Ectodermal cell (in vitro differentiated cells): ENCODE measurements at regions not wholly inside any gene's neighbourhood (a gene's known extent, or its start where the extent isn't known, plus 50 kb on each side); places are given as distances from the start of the nearest gene placed in this dataset.

Source experiments
- H3K27ac ChIP-seq: 2 replicates; pipeline ENCODE4 v1.7.0; 2013; ENCODE audit warnings: mild to moderate bottlenecking, low read depth, low read length; ENCODE audit not compliant: insufficient read depth, poor library complexity, severe bottlenecking
- H3K27me3 ChIP-seq: 2 replicates; pipeline ENCODE4 v1.7.0; 2013; ENCODE audit warnings: mild to moderate bottlenecking, low read length; ENCODE audit not compliant: insufficient read depth, control insufficient read depth, poor library complexity, severe bottlenecking
- H3K36me3 ChIP-seq: one replicate; pipeline ENCODE4 v1.7.0; 2013; ENCODE audit warnings: low read length; ENCODE audit not compliant: control insufficient read depth, insufficient read depth
- H3K4me1 ChIP-seq: one replicate; pipeline ENCODE4 v1.7.0; 2013; ENCODE audit warnings: low read length; ENCODE audit not compliant: control insufficient read depth, insufficient read depth
- H3K4me3 ChIP-seq: 2 replicates; pipeline ENCODE4 v1.7.0; 2013; ENCODE audit warnings: low read depth, low read length, control low read depth; ENCODE audit not compliant: insufficient read depth
- H3K9me3 ChIP-seq: 2 replicates; pipeline ENCODE4 v1.7.0; 2013; ENCODE audit warnings: mild to moderate bottlenecking, low read length, moderate library complexity; ENCODE audit not compliant: control insufficient read depth
- WGBS, 2 experiments: methylation state at CpG; one replicate each; pipeline ENCODE4 v1.1.7; 2013; ENCODE audit warnings: missing lambda C conversion rate in 2 of 2; 5-methylcytosine and 5-hydroxymethylcytosine counted together

DNA sequence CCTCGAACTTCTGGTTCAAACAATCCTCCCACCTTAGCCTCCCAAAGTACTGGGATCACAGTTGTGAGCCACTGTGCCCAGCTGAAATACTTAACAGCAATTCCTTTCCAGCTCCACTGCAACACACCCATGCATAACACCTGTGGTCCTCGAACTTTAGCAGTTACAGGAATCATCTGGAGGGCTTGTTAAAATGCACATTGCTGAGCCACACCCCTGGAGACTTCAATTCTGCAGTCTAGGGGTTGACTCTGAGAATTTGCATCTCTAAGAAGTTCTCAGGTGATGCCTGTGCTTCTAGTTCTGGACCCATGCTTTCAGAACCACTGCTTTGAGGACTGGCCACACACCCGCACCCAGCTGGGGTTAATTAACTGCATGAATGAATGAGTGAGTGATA, 53.1 kb upstream of the UBL3 start:
- H3K36me3 ChIP-seq: no peaks in the 10 kb centered on the region

DNA sequence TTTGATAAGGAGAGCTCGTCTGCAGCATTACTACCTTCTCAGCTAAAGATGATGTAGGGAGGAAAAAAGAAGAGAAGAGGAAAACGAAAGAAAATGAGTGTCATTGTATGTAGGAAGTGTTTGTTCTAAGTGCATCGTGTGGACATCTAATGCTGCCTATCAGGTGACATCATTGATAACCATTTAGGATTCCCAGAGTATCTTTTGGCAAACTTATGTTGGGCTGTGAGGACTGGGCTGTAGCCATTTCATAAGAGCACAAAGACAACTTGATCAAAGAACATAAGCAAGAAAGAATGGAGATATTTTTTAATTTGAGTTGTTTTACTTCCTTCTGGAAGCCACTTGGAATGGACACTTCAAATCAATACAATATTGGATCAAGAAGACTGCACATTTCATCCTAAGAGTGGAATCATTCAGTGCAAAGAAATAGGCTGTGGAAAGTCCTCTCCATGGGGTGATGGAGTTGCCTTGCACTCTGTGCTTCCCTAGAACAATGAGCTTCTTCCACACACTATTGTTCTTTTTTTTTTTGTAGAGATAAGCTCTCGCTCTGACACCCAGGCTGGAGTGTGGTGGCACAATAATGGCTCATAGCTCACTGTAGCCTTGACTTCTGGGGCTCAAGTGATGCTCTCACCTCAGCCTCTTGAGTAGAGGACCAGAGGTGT, 52.4 kb upstream of the UBL3 start:
- no peaks in the 10 kb centered on the region for H3K36me3 ChIP-seq
- WGBS, 2 experiments: 81 to 83% methylated on average over 4 of the region's 4 CpGs
- H3K9me3 ChIP-seq: no peaks in the 10 kb centered on the region
- no peak overlapping the region for H3K27ac ChIP-seq
- no peaks in the 10 kb centered on the region for H3K27me3 ChIP-seq
- no peaks in the 10 kb centered on the region for H3K4me1 ChIP-seq
- H3K4me3 ChIP-seq: no peak overlapping the region

More for the DNA sequence above, 53.1 kb upstream of the UBL3 start:
- Histone ChIP-seq H3K4me1 (no peaks in the 10 kb centered on the region), H3K27me3 (no peaks in the 10 kb centered on the region), H3K9me3 (no peaks in the 10 kb centered on the region), H3K27ac (no peak overlapping the region), H3K4me3 (no peak overlapping the region)
- 82 to 98% methylated on average over 3 of the region's 3 CpGs for WGBS, 2 experiments

DNA sequence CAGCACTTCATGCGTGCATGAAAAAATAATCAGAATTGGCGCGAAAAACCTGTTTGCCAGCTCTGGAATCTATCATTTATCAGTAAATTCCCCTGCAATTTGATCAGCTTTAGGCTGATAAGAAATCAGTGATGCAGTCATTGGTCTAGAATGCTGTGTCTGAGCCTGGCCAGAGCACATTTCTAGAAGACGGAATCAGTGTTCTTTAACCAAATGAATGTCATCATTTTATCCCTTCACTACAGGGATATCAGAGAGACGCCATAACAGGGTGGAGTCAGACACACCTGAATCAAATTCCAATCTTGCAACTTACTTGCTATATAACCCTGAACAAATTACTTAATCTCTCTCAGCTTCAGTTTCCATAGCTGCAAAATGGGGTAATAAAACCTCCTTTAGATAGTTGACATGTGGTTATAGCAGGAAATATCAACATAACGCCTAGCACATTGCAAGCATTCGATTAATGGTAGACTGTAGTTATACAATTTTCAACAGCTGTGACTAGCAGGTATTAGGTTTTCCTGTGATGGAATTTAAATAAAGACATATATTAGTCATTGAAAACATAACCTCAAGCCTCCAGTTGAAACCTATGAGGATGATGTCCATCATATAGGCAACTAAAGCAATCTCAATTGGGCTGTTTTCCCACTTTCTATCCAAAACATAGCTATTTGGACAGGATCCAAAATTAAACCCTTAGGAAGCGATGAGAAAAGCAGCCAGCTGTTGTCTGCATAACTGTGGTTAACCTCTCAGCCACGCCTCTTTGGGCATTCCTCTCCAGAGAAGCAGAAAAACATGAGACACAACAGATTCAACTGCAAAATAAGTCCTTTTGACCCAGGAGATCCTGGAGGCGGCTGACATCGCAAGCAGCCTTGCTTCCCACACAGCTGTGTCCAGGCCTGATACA, 51.6 kb upstream of the UBL3 start:
- Histone ChIP-seq H3K4me3 (no peak overlapping the region), H3K27ac (no peak overlapping the region), H3K4me1 (no peaks in the 10 kb centered on the region), H3K36me3 (no peaks in the 10 kb centered on the region), H3K9me3 (no peaks in the 10 kb centered on the region), H3K27me3 (no peaks in the 10 kb centered on the region)
- 91 to 93% methylated on average over 11 of the region's 11 CpGs for WGBS, 2 experiments
